HG02981 (cell line): ENCODE measurements at regions not wholly inside any gene's neighbourhood (a gene's known extent, or its start where the extent isn't known, plus 50 kb on each side); places are given as distances from the start of the nearest gene placed in this dataset.

ENCODE experiments used
- ATAC-seq: cut with Tn5 transposase; IDR thresholded peaks from one replicate; pipeline ENCODE4 v1.9.1; 2021; ENCODE audit warnings: mild to moderate bottlenecking, moderate library complexity; ENCODE audit not compliant: unreplicated experiment

- no peak for ATAC-seq
These were observed 315.8 kb upstream of the KLF12 start for GRCh38 chr13:74449811-74450524.

- ATAC-seq: no peak
These were observed 310.8 kb upstream of the KLF12 start for GRCh38 chr13:74444864-74445479.

- ATAC-seq: no peak
These were observed 310.0 kb upstream of the KLF12 start for GRCh38 chr13:74444161-74444571.

GRCh38 chr13:74443631-74444030, 309.4 kb upstream of the KLF12 start:
- no peak for ATAC-seq

GRCh38 chr13:74442751-74443150, 308.5 kb upstream of the KLF12 start:
- ATAC-seq: no peak

GRCh38 chr13:74438901-74439300, 304.7 kb upstream of the KLF12 start:
- no peak for ATAC-seq

- ATAC-seq: no peak
These were observed 300.6 kb upstream of the KLF12 start for GRCh38 chr13:74434782-74435181.

GRCh38 chr13:74424455-74424854, 290.3 kb upstream of the KLF12 start:
- ATAC-seq: no peak

GRCh38 chr13:74423434-74423833, 289.2 kb upstream of the KLF12 start:
- ATAC-seq: no peak

GRCh38 chr13:74414458-74414857, 280.3 kb upstream of the KLF12 start:
- no peak for ATAC-seq

- no peak for ATAC-seq
These were observed 279.3 kb upstream of the KLF12 start for GRCh38 chr13:74413482-74413881.

- ATAC-seq: no peak
These were observed 275.3 kb upstream of the KLF12 start for GRCh38 chr13:74409551-74409950.

GRCh38 chr13:74406420-74406819, 272.2 kb upstream of the KLF12 start:
- no peak for ATAC-seq

GRCh38 chr13:74398599-74398998, 264.4 kb upstream of the KLF12 start:
- no peak for ATAC-seq

- no peak for ATAC-seq
These were observed 254.9 kb upstream of the KLF12 start for GRCh38 chr13:74389056-74389455.

GRCh38 chr13:74388626-74389025, 254.4 kb upstream of the KLF12 start:
- no peak for ATAC-seq

GRCh38 chr13:74372511-74372910, 238.3 kb upstream of the KLF12 start:
- no peak for ATAC-seq

GRCh38 chr13:74367193-74367592, 233.0 kb upstream of the KLF12 start:
- ATAC-seq: no peak

GRCh38 chr13:74361274-74361673, 227.1 kb upstream of the KLF12 start:
- ATAC-seq: no peak

GRCh38 chr13:74346960-74347359, 212.8 kb upstream of the KLF12 start:
- ATAC-seq: no peak

- no peak for ATAC-seq
These were observed 204.1 kb upstream of the KLF12 start for GRCh38 chr13:74338341-74338740.

GRCh38 chr13:74336546-74336945, 202.3 kb upstream of the KLF12 start:
- ATAC-seq: no peak

GRCh38 chr13:74335370-74335769, 201.2 kb upstream of the KLF12 start:
- ATAC-seq: no peak
